ENCODE measurements at regions not wholly inside any gene's neighbourhood (a gene's known extent, or its start where the extent isn't known, plus 50 kb on each side); places are given as distances from the start of the nearest gene placed in this dataset.
A peak's percentile ranks its signal among the peaks of the same experiment; 100 is the strongest.

GRCh38 chr15:96402403-96402802 lies 71.9 kb downstream of the NR2F2 start:
- no peak for DNase-seq
- in situ Hi-C loops (cut with HindIII; ENCODE audit: low pct_ligation_motif_present, low sequenced_read_pairs), result no loop called here
- Histone ChIP-seq H3K27me3 (replicated peaks) (no peaks in the 10 kb centered on the region), H3K27ac (no peak overlapping the region), H3K36me3 (replicated peaks) (no peaks in the 10 kb centered on the region), H3K4me3 (ENCODE audit: low read depth, low read length) (no peak overlapping the region)
- TF ChIP-seq CTCF (IDR thresholded peaks at IDR 0.05; ENCODE audit: low read depth, low read length, missing control alignments), result no peak

- Histone ChIP-seq H3K27ac (no peak overlapping the region), H3K36me3 (replicated peaks) (no peaks in the 10 kb centered on the region), H3K4me3 (ENCODE audit: low read depth, low read length) (no peak overlapping the region), H3K27me3 (replicated peaks) (no peaks in the 10 kb centered on the region)
- DNase-seq, result no peak
- in situ Hi-C loops (cut with HindIII; ENCODE audit: low pct_ligation_motif_present, low sequenced_read_pairs), result no loop called here
- TF ChIP-seq CTCF (IDR thresholded peaks at IDR 0.05; ENCODE audit: low read depth, low read length, missing control alignments), result peak; percentile 28
These were observed 72.6 kb downstream of the NR2F2 start for GRCh38 chr15:96403071-96403470.

GRCh38 chr15:96403932-96404331 lies 73.4 kb downstream of the NR2F2 start:
- no peak for DNase-seq
- no peak overlapping the region for H3K27ac ChIP-seq
- H3K27me3 ChIP-seq (replicated peaks), result peaks cover 8% of the 10 kb centered on the region

GRCh38 chr15:96404560-96404959 lies 74.1 kb downstream of the NR2F2 start:
- in situ Hi-C loops (cut with HindIII; ENCODE audit: low pct_ligation_motif_present, low sequenced_read_pairs), result no loop called here
- peaks cover 14% of the 10 kb centered on the region for H3K27me3 ChIP-seq (replicated peaks)

More at GRCh38 chr15:96403932-96404331, 73.4 kb downstream of the NR2F2 start:
- in situ Hi-C loops (cut with HindIII; ENCODE audit: low pct_ligation_motif_present, low sequenced_read_pairs), result no loop called here
- Histone ChIP-seq H3K36me3 (replicated peaks) (no peaks in the 10 kb centered on the region), H3K4me3 (ENCODE audit: low read depth, low read length) (no peak overlapping the region)
- no peak for TF ChIP-seq CTCF (IDR thresholded peaks at IDR 0.05; ENCODE audit: low read depth, low read length, missing control alignments)

GRCh38 chr15:96406291-96406690 lies 75.8 kb downstream of the NR2F2 start:
- no peak for TF ChIP-seq CTCF (IDR thresholded peaks at IDR 0.05; ENCODE audit: low read depth, low read length, missing control alignments)
- no peak overlapping the region for H3K27ac ChIP-seq
- H3K36me3 ChIP-seq (replicated peaks), result no peaks in the 10 kb centered on the region
- no peak for DNase-seq
- no peak overlapping the region for H3K4me3 ChIP-seq (ENCODE audit: low read depth, low read length)
- H3K27me3 ChIP-seq (replicated peaks), result peaks cover 30% of the 10 kb centered on the region
- in situ Hi-C loops (cut with HindIII; ENCODE audit: low pct_ligation_motif_present, low sequenced_read_pairs), result no loop called here

More at GRCh38 chr15:96404560-96404959, 74.1 kb downstream of the NR2F2 start:
- DNase-seq, result no peak
- H3K4me3 ChIP-seq (ENCODE audit: low read depth, low read length), result no peak overlapping the region
- no peak overlapping the region for H3K27ac ChIP-seq
- no peaks in the 10 kb centered on the region for H3K36me3 ChIP-seq (replicated peaks)
- no peak for TF ChIP-seq CTCF (IDR thresholded peaks at IDR 0.05; ENCODE audit: low read depth, low read length, missing control alignments)

GRCh38 chr15:96406701-96407100 lies 76.2 kb downstream of the NR2F2 start:
- Histone ChIP-seq H3K36me3 (replicated peaks) (no peaks in the 10 kb centered on the region), H3K27me3 (replicated peaks) (peaks cover 31% of the 10 kb centered on the region), H3K4me3 (ENCODE audit: low read depth, low read length) (no peak overlapping the region), H3K27ac (no peak overlapping the region)
- in situ Hi-C loops (cut with HindIII; ENCODE audit: low pct_ligation_motif_present, low sequenced_read_pairs), result no loop called here
- no peak for TF ChIP-seq CTCF (IDR thresholded peaks at IDR 0.05; ENCODE audit: low read depth, low read length, missing control alignments)
- DNase-seq, result no peak

Data from brain microvascular endothelial cell (primary cell).